Activated CD8-positive, alpha-beta memory T cell treated with anti-CD3 and anti-CD28 coated beads, Interleukin-2, amount 10 ng/mL, durations not matched to agents 7 days and 5 days (primary cell): ENCODE measurements at regions not wholly inside any gene's neighbourhood (a gene's known extent, or its start where the extent isn't known, plus 50 kb on each side); places are given as distances from the start of the nearest gene placed in this dataset.

Experiments
- ATAC-seq: fragments of 150-1000 bp; cut with Tn5 transposase; one replicate; pipeline ENCODE4 v1.10.0; 2021; ENCODE audit warnings: moderate library complexity
- CTCF ChIA-PET: fragments of 350-600 bp; sonication (Branson Sonifier 250); formaldehyde crosslinking; loops from one replicate; lab custom pipeline; 2021; ENCODE audit warnings: antibody characterized with exemption; lab: Charles Lee
- DNase-seq: peaks from one replicate; pipeline ENCODE4 v3.0.0-alpha.2; 2020
- H3K27ac Mint-ChIP-seq: one replicate; pipeline ENCODE4 v1.8.0; 2021; ENCODE audit warnings: mild to moderate bottlenecking, mixed read lengths
- H3K27me3 Mint-ChIP-seq: one replicate; pipeline ENCODE4 v1.8.0; 2021; ENCODE audit warnings: mixed read lengths
- H3K36me3 Mint-ChIP-seq: one replicate; pipeline ENCODE4 v1.8.0; 2021; ENCODE audit warnings: mild to moderate bottlenecking, mixed read lengths
- H3K4me1 Mint-ChIP-seq: one replicate; pipeline ENCODE4 v1.8.0; 2021; ENCODE audit warnings: mixed read lengths
- H3K4me3 Mint-ChIP-seq: one replicate; pipeline ENCODE4 v1.8.0; 2021; ENCODE audit warnings: mild to moderate bottlenecking, moderate library complexity, mixed read lengths
- H3K9me3 Mint-ChIP-seq: one replicate; pipeline ENCODE4 v1.8.0; 2022; ENCODE audit warnings: low read depth, mixed read lengths

- H3K27me3 Mint-ChIP-seq = peaks cover 22% of the 10 kb centered on the region
- CTCF ChIA-PET = no interaction called here
- no peak overlapping the region for H3K4me3 Mint-ChIP-seq
- ATAC-seq = no peak
- DNase-seq = peak; percentile 16
- H3K4me1 Mint-ChIP-seq = no peaks in the 10 kb centered on the region
- no peak overlapping the region for H3K27ac Mint-ChIP-seq
- H3K36me3 Mint-ChIP-seq = no peaks in the 10 kb centered on the region
- H3K9me3 Mint-ChIP-seq = no peaks in the 10 kb centered on the region
Observed at GRCh38 chr13:111893607-111894443, 173.1 kb upstream of the SOX1 start.

- Mint-ChIP-seq H3K27ac (no peak overlapping the region), H3K4me1 (no peaks in the 10 kb centered on the region), H3K36me3 (no peaks in the 10 kb centered on the region), H3K4me3 (no peak overlapping the region), H3K27me3 (peaks cover 15% of the 10 kb centered on the region), H3K9me3 (no peaks in the 10 kb centered on the region)
- DNase-seq (peak; percentile 30), ATAC-seq (no peak)
- CTCF ChIA-PET = no interaction called here
Observed at GRCh38 chr13:111895896-111896821, 170.8 kb upstream of the SOX1 start.

GRCh38 chr13:111897178-111897845 is 169.6 kb upstream of the SOX1 start:
- DNase-seq (peak; percentile 23), ATAC-seq (no peak)
- CTCF ChIA-PET = no interaction called here
- no peaks in the 10 kb centered on the region for H3K4me1 Mint-ChIP-seq
- peaks cover 8% of the 10 kb centered on the region for H3K27me3 Mint-ChIP-seq
- no peak overlapping the region for H3K27ac Mint-ChIP-seq
- no peaks in the 10 kb centered on the region for H3K36me3 Mint-ChIP-seq
- no peak overlapping the region for H3K4me3 Mint-ChIP-seq
- no peaks in the 10 kb centered on the region for H3K9me3 Mint-ChIP-seq

GRCh38 chr13:111897846-111898215 is 169.1 kb upstream of the SOX1 start:
- Mint-ChIP-seq H3K27me3 (peaks cover 3% of the 10 kb centered on the region), H3K4me1 (no peaks in the 10 kb centered on the region), H3K27ac (no peak overlapping the region), H3K4me3 (no peak overlapping the region), H3K36me3 (no peaks in the 10 kb centered on the region), H3K9me3 (no peaks in the 10 kb centered on the region)
- ATAC-seq (no peak), DNase-seq (peak; percentile 14)
- CTCF ChIA-PET = no interaction called here

- DNase-seq (peak; percentile 30), ATAC-seq (no peak)
- CTCF ChIA-PET = no interaction called here
- Mint-ChIP-seq H3K27me3 (no peaks in the 10 kb centered on the region), H3K4me1 (no peaks in the 10 kb centered on the region), H3K4me3 (no peak overlapping the region), H3K36me3 (no peaks in the 10 kb centered on the region), H3K9me3 (no peaks in the 10 kb centered on the region), H3K27ac (no peak overlapping the region)
Observed at GRCh38 chr13:111898956-111899713, 167.8 kb upstream of the SOX1 start.

- ATAC-seq = no peak
- Mint-ChIP-seq H3K36me3 (no peaks in the 10 kb centered on the region), H3K27ac (no peak overlapping the region), H3K27me3 (no peaks in the 10 kb centered on the region), H3K4me1 (no peaks in the 10 kb centered on the region), H3K4me3 (no peak overlapping the region), H3K9me3 (no peaks in the 10 kb centered on the region)
- CTCF ChIA-PET = no interaction called here
- DNase-seq = peak; percentile 9
Observed at GRCh38 chr13:111899714-111900389, 167.1 kb upstream of the SOX1 start.

GRCh38 chr13:111900390-111901131 is 166.4 kb upstream of the SOX1 start:
- no peaks in the 10 kb centered on the region for H3K27me3 Mint-ChIP-seq
- peak; percentile 16 for DNase-seq
- H3K27ac Mint-ChIP-seq = no peak overlapping the region
- ATAC-seq = no peak
- no peaks in the 10 kb centered on the region for H3K4me1 Mint-ChIP-seq
- no peak overlapping the region for H3K4me3 Mint-ChIP-seq
- no peaks in the 10 kb centered on the region for H3K9me3 Mint-ChIP-seq
- CTCF ChIA-PET = no interaction called here
- no peaks in the 10 kb centered on the region for H3K36me3 Mint-ChIP-seq

GRCh38 chr13:111901267-111901915 is 165.6 kb upstream of the SOX1 start:
- CTCF ChIA-PET = no interaction called here
- DNase-seq = peak; percentile 33
- ATAC-seq = no peak
- Mint-ChIP-seq H3K4me3 (no peak overlapping the region), H3K27me3 (no peaks in the 10 kb centered on the region), H3K4me1 (no peaks in the 10 kb centered on the region), H3K9me3 (no peaks in the 10 kb centered on the region), H3K36me3 (no peaks in the 10 kb centered on the region), H3K27ac (no peak overlapping the region)

GRCh38 chr13:111902726-111903125 is 164.2 kb upstream of the SOX1 start:
- H3K4me1 Mint-ChIP-seq = no peaks in the 10 kb centered on the region
- ATAC-seq (no peak), DNase-seq (peak; percentile 27)
- H3K9me3 Mint-ChIP-seq = no peaks in the 10 kb centered on the region
- H3K36me3 Mint-ChIP-seq = no peaks in the 10 kb centered on the region
- no peak overlapping the region for H3K27ac Mint-ChIP-seq
- no peak overlapping the region for H3K4me3 Mint-ChIP-seq
- no peaks in the 10 kb centered on the region for H3K27me3 Mint-ChIP-seq
- CTCF ChIA-PET = interaction anchor here (0.6 kb wide), 1 partner anchor 424 kb away, joined by 3 read pairs; no protein-coding TSS in a partner anchor

GRCh38 chr13:111903143-111903542 is 163.8 kb upstream of the SOX1 start:
- ATAC-seq (no peak), DNase-seq (peak; percentile 5)
- Mint-ChIP-seq H3K27ac (no peak overlapping the region), H3K4me3 (no peak overlapping the region), H3K36me3 (no peaks in the 10 kb centered on the region), H3K9me3 (no peaks in the 10 kb centered on the region), H3K27me3 (no peaks in the 10 kb centered on the region), H3K4me1 (no peaks in the 10 kb centered on the region)
- CTCF ChIA-PET = interaction anchor here (0.6 kb wide), 1 partner anchor 425 kb away, joined by 3 read pairs; no protein-coding TSS in a partner anchor

- H3K27ac Mint-ChIP-seq = no peak overlapping the region
- CTCF ChIA-PET = no interaction called here
- DNase-seq (peak; percentile 14), ATAC-seq (no peak)
- no peaks in the 10 kb centered on the region for H3K9me3 Mint-ChIP-seq
- no peaks in the 10 kb centered on the region for H3K4me1 Mint-ChIP-seq
- no peaks in the 10 kb centered on the region for H3K27me3 Mint-ChIP-seq
- no peaks in the 10 kb centered on the region for H3K36me3 Mint-ChIP-seq
- H3K4me3 Mint-ChIP-seq = no peak overlapping the region
Observed at GRCh38 chr13:111904166-111904565, 162.8 kb upstream of the SOX1 start.
